Activated CD8-positive, alpha-beta T cell treated with anti-CD3 and anti-CD28 coated beads for 36 hours (primary cell): ENCODE measurements at regions not wholly inside any gene's neighbourhood (a gene's known extent, or its start where the extent isn't known, plus 50 kb on each side); places are given as distances from the start of the nearest gene placed in this dataset.

ENCODE experiments used
- ATAC-seq: fragments of 200-7000 bp; cut with Tn5 transposase; one replicate; pipeline ENCODE4 v1.10.0; 2021; ENCODE audit warnings: mild to moderate bottlenecking, moderate library complexity
- CTCF ChIA-PET: fragments of 350-600 bp; sonication (Branson Sonifier 250); formaldehyde crosslinking; loops from one replicate; lab custom pipeline; 2021; ENCODE audit warnings: antibody characterized with exemption; lab: Charles Lee
- POLR2A ChIA-PET: fragments of 350-600 bp; sonication (Branson Sonifier 250); formaldehyde crosslinking; loops from one replicate; lab custom pipeline; 2021; ENCODE audit warnings: antibody characterized with exemption; lab: Charles Lee
- DNase-seq: peaks from one replicate; pipeline ENCODE4 v3.0.0-alpha.2; 2020
- H3K27ac Mint-ChIP-seq: one replicate; pipeline ENCODE4 v1.8.0; 2021; ENCODE audit warnings: mild to moderate bottlenecking, mixed read lengths
- H3K27me3 Mint-ChIP-seq: one replicate; pipeline ENCODE4 v1.8.0; 2021; ENCODE audit warnings: mixed read lengths
- H3K36me3 Mint-ChIP-seq: one replicate; pipeline ENCODE4 v1.8.0; 2021; ENCODE audit warnings: low read depth, mixed read lengths
- H3K4me1 Mint-ChIP-seq: one replicate; pipeline ENCODE4 v1.8.0; 2021; ENCODE audit warnings: low read depth, mixed read lengths
- H3K4me3 Mint-ChIP-seq: one replicate; pipeline ENCODE4 v1.8.0; 2021; ENCODE audit warnings: mild to moderate bottlenecking, moderate library complexity, mixed read lengths
- H3K9me3 Mint-ChIP-seq: one replicate; pipeline ENCODE4 v1.8.0; 2021; ENCODE audit warnings: mixed read lengths
- CTCF ChIP-seq: fragments of 200-600 bp; IDR thresholded peaks from one replicate; pipeline ENCODE4 v1.8.0; 2022; ENCODE audit warnings: antibody characterized with exemption, mild to moderate bottlenecking
- intact Hi-C: fragments of 100-400 bp; cut with micrococcal nuclease; formaldehyde crosslinking; loops from one replicate; pipeline ENCODE4 v1.10.0; 2022

- TF ChIP-seq CTCF, result no peak
- POLR2A ChIA-PET, result no interaction called here
- Mint-ChIP-seq H3K27me3 (peaks cover 35% of the 10 kb centered on the region), H3K36me3 (no peaks in the 10 kb centered on the region), H3K27ac (no peak overlapping the region), H3K9me3 (peaks cover 5% of the 10 kb centered on the region), H3K4me1 (no peaks in the 10 kb centered on the region), H3K4me3 (no peak overlapping the region)
- ATAC-seq (peak; percentile 37), DNase-seq (no peak)
- intact Hi-C loops, result loop anchor here (10.0 kb wide), 1 partner anchor 191 kb away; no protein-coding TSS in a partner anchor
- CTCF ChIA-PET, result no interaction called here
Measured at GRCh38 chr1:47524272-47524671, 86.4 kb downstream of the FOXD2 start.

- no peak for ATAC-seq
- CTCF ChIA-PET, result interaction anchor here (0.9 to 1.8 kb wide), 4 partner anchors 27 to 198 kb away, joined by 3 to 6 read pairs (median 4); no protein-coding TSS in a partner anchor
- H3K36me3 Mint-ChIP-seq, result no peaks in the 10 kb centered on the region
- H3K27ac Mint-ChIP-seq, result no peak overlapping the region
- H3K4me3 Mint-ChIP-seq, result no peak overlapping the region
- DNase-seq, result peak; percentile 31
- no peaks in the 10 kb centered on the region for H3K4me1 Mint-ChIP-seq
- POLR2A ChIA-PET, result no interaction called here
- H3K9me3 Mint-ChIP-seq, result peaks cover 5% of the 10 kb centered on the region
- intact Hi-C loops, result loop anchor here (10.0 kb wide), 1 partner anchor 187 kb away; no protein-coding TSS in a partner anchor
- H3K27me3 Mint-ChIP-seq, result peaks cover 46% of the 10 kb centered on the region
- TF ChIP-seq CTCF, result no peak
Measured at GRCh38 chr1:47527653-47528272, 89.9 kb downstream of the FOXD2 start.

GRCh38 chr1:47529520-47530098 lies 91.8 kb downstream of the FOXD2 start:
- POLR2A ChIA-PET, result no interaction called here
- peaks cover 2% of the 10 kb centered on the region for H3K4me1 Mint-ChIP-seq
- intact Hi-C loops, result loop anchor here (10.0 kb wide), 1 partner anchor 185 kb away; no protein-coding TSS in a partner anchor
- CTCF ChIA-PET, result interaction anchor here (0.8 to 3.1 kb wide), 10 partner anchors 10 to 197 kb away, joined by 3 to 23 read pairs (median 4); partner anchors contain the start of gene FOXD2
- TF ChIP-seq CTCF, result peak; percentile 79
- peaks cover 51% of the 10 kb centered on the region for H3K27me3 Mint-ChIP-seq
- H3K4me3 Mint-ChIP-seq, result no peak overlapping the region
- H3K27ac Mint-ChIP-seq, result no peak overlapping the region
- no peaks in the 10 kb centered on the region for H3K36me3 Mint-ChIP-seq
- peaks cover 5% of the 10 kb centered on the region for H3K9me3 Mint-ChIP-seq
- no peak for ATAC-seq
- no peak for DNase-seq

- Mint-ChIP-seq H3K4me3 (peak overlapping the region; percentile 36), H3K27ac (no peak overlapping the region), H3K27me3 (peaks cover 39% of the 10 kb centered on the region), H3K9me3 (peaks cover 2% of the 10 kb centered on the region), H3K4me1 (peaks cover 2% of the 10 kb centered on the region), H3K36me3 (no peaks in the 10 kb centered on the region)
- peak; percentile 35 for DNase-seq
- intact Hi-C loops, result no loop called here
- POLR2A ChIA-PET, result no interaction called here
- peak; percentile 17 for ATAC-seq
- CTCF ChIA-PET, result interaction anchor here (0.7 to 1.7 kb wide), 6 partner anchors 12 to 1765 kb away, joined by 3 to 6 read pairs (median 4); partner anchors contain the start of gene FOXD2
- TF ChIP-seq CTCF, result no peak
Measured at GRCh38 chr1:47532921-47533792, 95.3 kb downstream of the FOXD2 start.
